Ascending aorta (tissue), 2 donors: ENCODE measurements at regions not wholly inside any gene's neighbourhood (a gene's known extent, or its start where the extent isn't known, plus 50 kb on each side); places are given as distances from the start of the nearest gene placed in this dataset.

Experiments
- DNase-seq, 2 donors: peaks; one replicate each; pipeline ENCODE4 v3.0.0-alpha.2; 2019; ENCODE audit warnings: low spot score in 2 of 2
- H3K27ac ChIP-seq, 2 donors: fragments of 200-600 bp; sonication (generic); one replicate each; pipeline ENCODE4 v1.5.1; 2016 to 2017; ENCODE audit warnings: mild to moderate bottlenecking in 1 of 2
- H3K27me3 ChIP-seq: fragments of 200-600 bp; sonication (generic); one replicate; pipeline ENCODE4 v1.5.1; 2017
- H3K36me3 ChIP-seq, 2 donors: fragments of 200-600 bp; sonication (generic); one replicate each; pipeline ENCODE4 v1.5.1; 2016
- H3K4me1 ChIP-seq, 2 donors: fragments of 200-600 bp; sonication (generic); one replicate each; pipeline ENCODE4 v1.5.1; 2016 to 2017; ENCODE audit warnings: mild to moderate bottlenecking in 1 of 2
- H3K4me3 ChIP-seq, 2 donors: fragments of 200-600 bp; sonication (generic); one replicate each; pipeline ENCODE4 v1.5.1; 2016 to 2017; ENCODE audit warnings: mild to moderate bottlenecking in 1 of 2
- H3K9me3 ChIP-seq, 2 donors: fragments of 200-600 bp; sonication (generic); one replicate each; pipeline ENCODE4 v1.5.1; 2016
- CTCF ChIP-seq, 3 experiments: fragments of 200-600 bp in 2 of 3; fragments of 450-650 bp in 1 of 3; sonication (generic) in 2 of 3; IDR thresholded peaks; one replicate each; pipeline ENCODE4 v1.5.1; 2016 to 2019; ENCODE audit warnings: antibody characterized with exemption in 3 of 3, mild to moderate bottlenecking in 1 of 3, moderate library complexity in 1 of 3
- intact Hi-C: fragments of 100-400 bp; cut with DNase I; formaldehyde crosslinking; loops from one replicate; pipeline ENCODE4 v1.15.1; 2023

- intact Hi-C loops: no loop called here
- H3K4me3 ChIP-seq: no peak overlapping the region
- no peaks in the 10 kb centered on the region for H3K4me1 ChIP-seq
- no peaks in the 10 kb centered on the region for H3K36me3 ChIP-seq
- H3K27me3 ChIP-seq: no peaks in the 10 kb centered on the region
- H3K27ac ChIP-seq: no peak overlapping the region
- no peak for TF ChIP-seq CTCF (IDR thresholded peaks at IDR 0.05)
- H3K9me3 ChIP-seq: no peaks in the 10 kb centered on the region
- DNase-seq: no peak
These were observed 244.0 kb downstream of the BUB3 start for GRCh38 chr10:123398180-123398591.

GRCh38 chr10:123398756-123399155 is 244.6 kb downstream of the BUB3 start:
- H3K27ac ChIP-seq: no peak overlapping the region
- DNase-seq: no peak
- H3K9me3 ChIP-seq: no peaks in the 10 kb centered on the region
- no peaks in the 10 kb centered on the region for H3K27me3 ChIP-seq
- intact Hi-C loops: no loop called here
- no peak overlapping the region for H3K4me3 ChIP-seq
- no peaks in the 10 kb centered on the region for H3K4me1 ChIP-seq
- TF ChIP-seq CTCF (IDR thresholded peaks at IDR 0.05): no peak
- no peaks in the 10 kb centered on the region for H3K36me3 ChIP-seq

GRCh38 chr10:123399276-123399839 is 245.2 kb downstream of the BUB3 start:
- no peaks in the 10 kb centered on the region for H3K4me1 ChIP-seq
- no peaks in the 10 kb centered on the region for H3K27me3 ChIP-seq
- H3K27ac ChIP-seq: no peak overlapping the region
- intact Hi-C loops: no loop called here
- no peak overlapping the region for H3K4me3 ChIP-seq
- no peaks in the 10 kb centered on the region for H3K36me3 ChIP-seq
- H3K9me3 ChIP-seq: peaks cover 0 to 2% of the 10 kb centered on the region in 2 donors
- TF ChIP-seq CTCF (IDR thresholded peaks at IDR 0.05): no peak
- DNase-seq: peak in 1 of 2 donors; percentile 19

- Histone ChIP-seq H3K4me3 (no peak overlapping the region), H3K27me3 (no peaks in the 10 kb centered on the region), H3K27ac (no peak overlapping the region), H3K9me3 (peaks cover 0 to 5% of the 10 kb centered on the region in 2 donors), H3K4me1 (no peaks in the 10 kb centered on the region), H3K36me3 (no peaks in the 10 kb centered on the region)
- no peak for TF ChIP-seq CTCF (IDR thresholded peaks at IDR 0.05)
- DNase-seq: peak in 1 of 2 donors; percentile 25
- intact Hi-C loops: no loop called here
These were observed 247.8 kb downstream of the BUB3 start for GRCh38 chr10:123402021-123402420.

- intact Hi-C loops: no loop called here
- DNase-seq: peak in 1 of 2 donors; percentile 22
- Histone ChIP-seq H3K4me3 (no peak overlapping the region), H3K36me3 (no peaks in the 10 kb centered on the region), H3K27ac (no peak overlapping the region), H3K4me1 (no peaks in the 10 kb centered on the region), H3K27me3 (no peaks in the 10 kb centered on the region), H3K9me3 (peaks cover 0 to 5% of the 10 kb centered on the region in 2 donors)
- no peak for TF ChIP-seq CTCF (IDR thresholded peaks at IDR 0.05)
These were observed 248.5 kb downstream of the BUB3 start for GRCh38 chr10:123402656-123403055.

GRCh38 chr10:123404357-123404756 is 250.2 kb downstream of the BUB3 start:
- no peaks in the 10 kb centered on the region for H3K36me3 ChIP-seq
- no peaks in the 10 kb centered on the region for H3K4me1 ChIP-seq
- no peak overlapping the region for H3K4me3 ChIP-seq
- H3K27me3 ChIP-seq: no peaks in the 10 kb centered on the region
- DNase-seq: no peak
- no peak for TF ChIP-seq CTCF (IDR thresholded peaks at IDR 0.05)
- peaks cover 0 to 5% of the 10 kb centered on the region in 2 donors for H3K9me3 ChIP-seq
- H3K27ac ChIP-seq: no peak overlapping the region
- intact Hi-C loops: no loop called here
